ENCODE measurements at regions not wholly inside any gene's neighbourhood (a gene's known extent, or its start where the extent isn't known, plus 50 kb on each side); places are given as distances from the start of the nearest gene placed in this dataset.
"Not testable (repeated sequence)": the region's sequence is repeated elsewhere in the genome, so short reads cannot be mapped to it uniquely, and the experiment has no call there.

DNA sequence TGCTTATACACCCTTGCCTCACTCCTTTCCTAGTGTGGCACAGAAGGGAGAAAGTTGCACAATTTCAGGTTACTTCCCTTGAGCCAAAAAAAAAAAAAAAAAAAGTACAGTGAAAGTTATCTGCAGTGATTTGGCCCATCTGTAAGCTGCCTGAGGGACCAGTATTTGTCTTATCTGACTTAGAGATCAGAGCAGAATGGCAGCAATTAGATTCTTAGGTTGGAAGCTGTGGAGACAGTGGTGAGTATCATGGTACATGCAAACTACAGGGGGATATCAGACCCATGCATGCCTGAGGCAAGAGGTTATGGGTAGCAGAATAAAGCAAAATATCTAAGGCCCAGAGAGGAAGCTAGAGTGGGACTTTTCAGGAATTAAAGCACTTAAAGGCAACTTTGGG is 1070.7 kb upstream of the NOVA1 start:
- DNase-seq, result no peak

GRCh38 chr14:27672047-27672446 is 1074.2 kb upstream of the NOVA1 start:
- no peak for DNase-seq

GRCh38 chr14:27672811-27673737 is 1075.2 kb upstream of the NOVA1 start:
- DNase-seq, result not testable (repeated sequence)

- DNase-seq, result no peak
These were observed 1080.5 kb upstream of the FOXG1 start for GRCh38 chr14:27686137-27686536.

DNA sequence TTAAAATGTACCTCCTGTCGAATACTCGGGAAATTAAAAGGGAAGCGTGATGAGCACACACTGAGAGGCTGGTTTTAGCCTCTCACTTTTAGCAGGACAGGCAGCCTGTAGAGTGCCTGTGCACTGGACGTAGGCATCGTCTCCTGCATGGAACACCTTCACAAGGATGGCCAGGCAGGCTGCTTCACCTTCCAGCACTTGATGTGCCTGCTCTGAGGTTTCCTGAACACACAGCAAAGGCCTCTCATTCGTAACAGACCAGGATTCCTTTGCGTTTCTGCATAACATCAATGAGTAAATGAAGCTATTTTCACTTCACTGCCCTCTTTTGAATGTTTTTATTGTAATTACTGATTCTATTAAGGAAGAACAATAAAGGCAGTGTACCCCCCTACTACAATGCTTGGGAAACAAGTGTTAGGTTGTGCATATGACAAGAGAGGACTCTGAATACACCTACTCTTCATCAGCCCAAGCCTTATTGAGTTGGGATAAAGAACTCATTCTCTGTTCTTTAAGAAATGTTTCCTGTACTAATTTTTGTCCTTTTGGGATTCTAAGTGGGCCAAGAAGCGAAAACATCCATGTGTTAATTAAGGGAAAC is 1077.6 kb upstream of the FOXG1 start:
- DNase-seq, result no peak

DNA sequence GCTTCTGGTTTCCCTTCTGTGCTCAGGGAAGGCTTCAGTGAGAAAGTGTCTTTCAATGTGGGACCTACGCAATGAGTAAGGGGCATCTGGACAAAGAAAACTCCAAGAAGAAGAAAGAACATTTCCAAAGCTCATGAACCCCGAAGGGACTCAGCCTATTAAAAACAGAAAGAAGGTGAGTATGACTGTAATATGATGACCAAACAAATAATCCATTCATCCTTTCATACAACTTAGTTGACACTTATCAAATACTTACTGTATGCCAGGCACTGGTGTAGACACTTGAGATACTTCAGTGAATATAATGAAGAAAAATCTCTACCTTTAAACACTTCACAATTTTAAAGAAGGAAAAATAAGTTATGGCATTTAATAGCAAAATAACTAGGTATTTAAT is 1054.2 kb upstream of the FOXG1 start:
- DNase-seq, result no peak

GRCh38 chr14:27715561-27715960 is 1051.0 kb upstream of the FOXG1 start:
- DNase-seq, result no peak

GRCh38 chr14:27721760-27722159 is 1044.8 kb upstream of the FOXG1 start:
- no peak for DNase-seq

GRCh38 chr14:27725482-27725881 is 1041.1 kb upstream of the FOXG1 start:
- no peak for DNase-seq

GRCh38 chr14:27727251-27727770 is 1039.3 kb upstream of the FOXG1 start:
- DNase-seq, result no peak

GRCh38 chr14:27730204-27730603 is 1036.4 kb upstream of the FOXG1 start:
- no peak for DNase-seq

DNA sequence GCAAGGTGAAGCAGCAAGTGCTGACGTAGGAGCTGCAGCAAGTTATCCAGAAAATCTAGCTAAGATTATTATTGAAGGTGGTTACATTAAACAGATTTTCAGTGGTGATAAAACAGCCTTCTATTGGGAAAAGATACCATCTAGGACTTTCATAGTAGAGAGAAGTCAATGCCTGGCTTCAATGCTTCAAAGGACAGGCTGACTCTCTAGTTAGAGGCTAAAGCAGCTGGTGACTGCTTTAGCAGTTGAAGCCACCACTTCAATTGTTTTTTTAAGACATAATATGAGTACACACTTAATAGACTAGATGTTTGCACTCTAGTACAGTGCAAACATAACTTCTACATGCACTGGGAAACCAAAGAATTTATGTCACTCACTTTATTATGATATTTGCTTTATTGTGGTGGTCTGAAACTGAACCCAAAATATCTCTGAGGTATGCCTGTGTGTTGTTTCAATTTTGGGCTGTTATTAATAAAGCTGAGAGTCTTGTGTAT is 1026.9 kb upstream of the FOXG1 start:
- DNase-seq, result no peak

DNA sequence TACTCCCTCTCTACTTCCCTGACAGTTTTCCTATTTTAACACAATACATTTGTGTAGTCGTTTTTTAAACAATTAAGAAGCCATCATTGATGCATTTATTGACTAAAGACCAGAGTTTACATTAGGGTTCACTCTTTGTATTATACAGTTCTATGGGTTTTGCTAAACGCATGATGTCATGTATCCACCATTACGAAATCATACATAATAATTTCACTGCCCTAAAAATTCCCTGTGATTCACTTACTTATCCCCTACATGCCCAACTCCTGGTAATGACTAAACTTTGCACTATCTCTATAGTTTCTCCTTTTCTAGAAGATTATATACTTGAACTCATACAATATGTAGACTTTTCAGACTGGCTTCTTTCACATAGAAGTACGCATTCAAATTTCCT is 1016.5 kb upstream of the FOXG1 start:
- DNase-seq, result no peak

DNA sequence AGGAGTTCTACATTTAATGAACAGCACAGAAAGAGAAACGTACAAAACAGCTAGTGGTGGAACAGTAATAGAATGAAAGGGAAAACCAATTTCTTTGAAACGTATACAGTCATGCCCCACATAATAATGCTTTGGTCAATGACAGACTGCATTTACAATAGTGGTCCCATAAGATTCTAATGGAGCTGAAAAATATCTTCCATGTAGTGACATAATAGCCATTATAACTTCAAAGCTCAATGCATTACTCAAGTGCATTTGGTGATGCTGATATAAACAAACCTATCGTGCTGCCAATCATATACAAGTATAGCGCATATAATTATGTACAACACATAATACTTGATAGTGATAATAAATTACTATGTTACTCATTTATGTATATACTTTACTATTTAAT is 1008.9 kb upstream of the FOXG1 start:
- DNase-seq, result not testable (repeated sequence)

DNA sequence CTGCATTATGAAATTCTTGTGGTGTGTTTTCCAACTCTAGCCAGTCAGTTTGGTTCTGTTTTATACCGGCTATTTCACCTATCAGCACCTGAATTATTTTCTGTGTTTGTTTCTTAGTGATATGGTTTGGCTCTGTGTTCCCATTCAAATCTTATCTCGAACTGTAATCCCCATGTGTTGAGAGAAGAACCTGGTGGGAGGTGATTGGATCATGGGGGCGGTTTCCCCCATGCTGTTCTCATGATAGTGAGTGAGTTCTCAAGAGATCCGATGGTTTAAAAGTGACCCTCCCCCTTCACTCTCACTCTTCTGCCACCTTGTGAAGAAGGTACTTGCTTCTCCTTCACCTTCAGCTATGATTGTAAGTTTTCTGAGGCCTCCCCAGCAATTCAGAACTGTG is 1006.2 kb upstream of the FOXG1 start:
- DNase-seq, result not testable (repeated sequence)

DNA sequence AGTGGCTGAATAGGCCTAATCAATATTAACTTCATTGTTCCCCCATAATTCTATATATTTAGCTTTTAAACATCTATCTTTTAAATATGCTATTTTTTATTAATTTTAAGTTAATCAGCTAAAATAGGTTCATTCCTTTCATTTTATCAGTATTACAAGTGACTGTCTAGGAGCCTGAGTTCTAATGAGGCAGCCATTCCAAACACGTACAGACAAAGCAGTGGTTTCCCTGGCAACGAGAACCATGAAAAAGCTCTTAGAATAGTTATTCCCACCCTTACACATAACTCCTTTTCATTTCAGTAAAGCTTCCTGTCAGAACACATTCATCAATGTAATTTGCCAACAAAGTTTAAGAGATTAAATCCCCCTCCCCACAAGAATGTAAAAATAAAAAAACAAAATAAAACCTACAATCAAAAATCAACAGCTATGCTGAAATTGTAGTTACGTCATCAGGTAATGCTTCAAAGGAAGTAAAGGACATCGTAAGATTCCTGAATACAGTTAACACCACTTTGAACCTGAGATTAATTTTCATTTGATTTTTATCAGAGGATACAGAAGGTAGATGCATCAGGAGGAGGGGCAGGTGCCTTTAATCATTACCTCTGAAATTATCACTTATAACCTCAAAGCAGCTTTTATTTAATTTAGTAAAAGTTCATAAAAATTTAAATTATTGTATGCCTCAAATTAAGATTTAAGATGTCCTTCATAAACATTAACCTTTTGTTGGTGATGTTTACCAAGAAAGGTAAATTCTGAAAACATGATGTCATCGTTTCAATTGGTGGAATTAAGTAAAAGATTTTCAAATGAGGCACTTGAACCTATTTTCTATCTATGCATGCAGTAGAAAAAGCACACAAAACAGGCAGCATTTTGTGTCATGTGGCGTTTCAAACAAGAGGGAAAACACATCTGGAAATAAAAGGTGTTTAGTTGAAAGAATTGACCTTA is 967.2 kb upstream of the FOXG1 start:
- DNase-seq, result not testable (repeated sequence)

DNA sequence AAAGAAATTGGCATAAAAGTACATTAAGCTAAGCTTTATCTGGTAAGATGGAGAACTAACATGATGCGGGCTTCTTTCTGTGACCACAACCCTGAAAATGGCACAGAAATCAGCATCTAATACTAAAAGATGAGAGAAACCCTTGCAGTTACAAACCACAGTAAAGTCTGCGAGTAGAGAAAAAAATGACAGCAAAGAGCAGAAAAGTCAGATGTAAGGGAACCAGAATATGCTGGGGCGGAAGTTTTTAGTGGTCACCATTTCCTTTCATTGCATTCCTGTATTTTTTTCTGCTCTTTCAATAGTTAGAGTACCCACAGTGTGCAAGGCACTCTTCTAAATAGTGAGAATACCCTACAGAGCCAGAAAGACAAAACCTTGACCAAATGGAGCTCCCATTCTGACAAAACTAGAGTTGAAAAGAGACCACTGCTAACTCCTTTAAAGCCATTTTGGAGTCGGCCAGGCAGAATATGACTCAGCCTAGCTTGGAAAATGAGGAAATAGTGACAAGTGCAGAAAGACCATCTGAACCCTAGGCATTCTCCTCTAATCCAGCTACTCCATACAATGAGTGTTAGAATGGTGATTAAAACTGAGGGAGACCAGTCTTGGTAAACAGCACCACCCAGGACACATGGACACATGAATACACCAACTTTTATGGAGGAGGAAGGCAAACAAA is 948.7 kb upstream of the FOXG1 start:
- DNase-seq, result not testable (repeated sequence)

GRCh38 chr14:27826149-27826548 is 940.4 kb upstream of the FOXG1 start:
- DNase-seq, result not testable (repeated sequence)

- DNase-seq, result not testable (repeated sequence)
These were observed 934.6 kb upstream of the FOXG1 start for GRCh38 chr14:27831978-27832377.

GRCh38 chr14:27833001-27833400 is 933.6 kb upstream of the FOXG1 start:
- DNase-seq, result not testable (repeated sequence)

GRCh38 chr14:27836386-27836785 is 930.2 kb upstream of the FOXG1 start:
- DNase-seq, result no peak

DNA sequence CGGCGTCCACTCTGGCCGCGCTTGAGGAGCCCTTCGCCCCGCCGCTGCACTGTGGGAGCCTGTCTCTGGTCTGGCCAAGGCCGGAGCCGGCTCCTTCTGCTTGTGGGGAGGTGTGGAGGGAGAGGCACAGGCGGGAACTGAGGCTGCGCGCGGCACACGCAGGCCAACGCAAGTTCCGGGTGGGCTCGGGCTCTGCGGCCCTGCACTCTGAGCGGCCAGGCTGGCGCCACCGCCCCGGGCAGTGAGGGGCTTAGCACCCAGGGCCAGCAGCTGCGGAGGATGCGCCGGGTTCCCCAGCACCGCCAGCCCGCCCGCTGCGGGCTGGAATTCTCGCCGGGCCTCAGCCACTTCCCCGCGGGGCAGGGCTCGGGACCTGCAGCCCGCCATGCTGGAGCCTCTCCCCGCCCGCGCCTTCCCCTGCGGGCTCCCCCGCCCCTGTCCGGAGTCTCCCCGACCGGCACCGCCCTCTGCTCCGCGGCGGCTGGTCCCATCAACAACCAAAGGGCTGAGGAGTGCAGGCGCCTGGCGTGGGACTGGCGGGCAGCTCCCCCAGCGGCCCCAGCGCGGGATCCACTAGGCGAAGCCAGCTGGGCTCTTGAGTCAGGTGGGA is 921.2 kb upstream of the FOXG1 start:
- no peak for DNase-seq
